ENCODE measurements at regions not wholly inside any gene's neighbourhood (a gene's known extent, or its start where the extent isn't known, plus 50 kb on each side); places are given as distances from the start of the nearest gene placed in this dataset.

DNA sequence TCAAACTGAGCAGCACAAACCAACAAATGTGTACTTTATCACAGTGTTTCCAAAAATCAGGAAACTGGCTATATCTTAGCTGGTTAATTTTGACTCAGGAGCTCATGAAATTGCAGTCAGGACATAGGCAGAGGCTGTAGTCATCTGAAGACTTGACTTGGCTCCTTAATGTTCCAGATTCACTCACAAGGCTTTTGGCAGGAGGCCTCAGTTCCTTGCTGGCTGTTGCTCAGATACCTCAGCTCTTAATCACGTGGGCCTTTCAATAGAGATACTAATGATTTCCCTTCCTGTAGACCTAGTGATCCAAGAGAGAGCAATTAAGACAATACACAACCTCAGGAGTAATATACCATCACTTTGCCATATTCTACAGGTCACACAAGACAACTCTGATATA lies 537.7 kb downstream of the BRINP3 start:
- TF ChIP-seq POLR2AphosphoS5 (IDR thresholded peaks at IDR 0.05) (no peak), POLR2A (IDR thresholded peaks at IDR 0.05) (no peak)
- TF ChIP-seq, protein P1, sequence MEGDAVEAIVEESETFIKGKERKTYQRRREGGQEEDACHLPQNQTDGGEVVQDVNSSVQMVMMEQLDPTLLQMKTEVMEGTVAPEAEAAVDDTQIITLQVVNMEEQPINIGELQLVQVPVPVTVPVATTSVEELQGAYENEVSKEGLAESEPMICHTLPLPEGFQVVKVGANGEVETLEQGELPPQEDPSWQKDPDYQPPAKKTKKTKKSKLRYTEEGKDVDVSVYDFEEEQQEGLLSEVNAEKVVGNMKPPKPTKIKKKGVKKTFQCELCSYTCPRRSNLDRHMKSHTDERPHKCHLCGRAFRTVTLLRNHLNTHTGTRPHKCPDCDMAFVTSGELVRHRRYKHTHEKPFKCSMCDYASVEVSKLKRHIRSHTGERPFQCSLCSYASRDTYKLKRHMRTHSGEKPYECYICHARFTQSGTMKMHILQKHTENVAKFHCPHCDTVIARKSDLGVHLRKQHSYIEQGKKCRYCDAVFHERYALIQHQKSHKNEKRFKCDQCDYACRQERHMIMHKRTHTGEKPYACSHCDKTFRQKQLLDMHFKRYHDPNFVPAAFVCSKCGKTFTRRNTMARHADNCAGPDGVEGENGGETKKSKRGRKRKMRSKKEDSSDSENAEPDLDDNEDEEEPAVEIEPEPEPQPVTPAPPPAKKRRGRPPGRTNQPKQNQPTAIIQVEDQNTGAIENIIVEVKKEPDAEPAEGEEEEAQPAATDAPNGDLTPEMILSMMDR (IDR thresholded peaks at IDR 0.05 in 8 of 11, conservative IDR thresholded peaks at IDR 0.05 in 3 of 11) = no peak
